Stomach smooth muscle (tissue), 2 donors: ENCODE measurements at regions not wholly inside any gene's neighbourhood (a gene's known extent, or its start where the extent isn't known, plus 50 kb on each side); places are given as distances from the start of the nearest gene placed in this dataset.
"Not testable (repeated sequence)": the region's sequence is repeated elsewhere in the genome, so short reads cannot be mapped to it uniquely, and the experiment has no call there.

Experiments used
- H3K27ac ChIP-seq: one replicate; pipeline ENCODE4 v1.7.0; 2013; ENCODE audit warnings: mild to moderate bottlenecking, low read length, inconsistent platforms
- H3K27me3 ChIP-seq, 2 donors: one replicate each; pipeline ENCODE4 v1.7.0; 2013; ENCODE audit warnings: low read length in 2 of 2; ENCODE audit not compliant: insufficient read depth in 2 of 2, control insufficient read depth in 1 of 2
- H3K36me3 ChIP-seq, 2 donors: one replicate each; pipeline ENCODE4 v1.7.0; 2013; ENCODE audit warnings: low read length in 2 of 2; ENCODE audit not compliant: control insufficient read depth in 2 of 2, insufficient read depth in 2 of 2
- H3K4me1 ChIP-seq: one replicate; pipeline ENCODE4 v1.7.0; 2013; ENCODE audit warnings: low read length; ENCODE audit not compliant: control insufficient read depth, insufficient read depth
- H3K4me3 ChIP-seq, 2 donors: one replicate each; pipeline ENCODE4 v1.7.0; 2013; ENCODE audit warnings: low read length in 2 of 2
- H3K9ac ChIP-seq, 2 donors: one replicate each; pipeline ENCODE4 v1.7.0; 2013; ENCODE audit warnings: low read length in 2 of 2, mild to moderate bottlenecking in 1 of 2
- H3K9me3 ChIP-seq, 2 donors: one replicate each; pipeline ENCODE4 v1.7.0; 2013; ENCODE audit warnings: low read length in 2 of 2; ENCODE audit not compliant: control insufficient read depth in 2 of 2
- donor health status: healthy.
- donor health status: Pancreatic carcinoma.

DNA sequence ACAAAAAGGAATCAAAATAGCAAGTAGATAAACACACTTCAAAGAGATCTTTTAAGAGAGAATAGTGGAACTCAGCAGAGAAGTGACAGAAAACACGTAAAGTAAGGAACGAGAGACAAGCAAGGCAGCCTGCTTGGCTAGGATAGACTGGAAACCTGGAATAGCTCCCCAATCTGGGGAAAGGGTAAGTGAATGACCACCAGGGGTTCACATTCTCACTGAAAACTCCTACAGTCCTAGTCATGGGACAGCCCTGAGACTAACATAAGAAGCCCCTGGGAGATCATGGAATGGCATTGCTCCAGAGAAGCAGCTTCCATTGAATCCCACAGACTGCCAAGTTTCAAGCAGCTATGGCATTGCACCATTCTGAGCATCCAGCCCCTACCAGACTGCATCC, 363.6 kb upstream of the ARPP21 start:
- no peaks in the 10 kb centered on the region for H3K36me3 ChIP-seq
- H3K27ac ChIP-seq = no peak overlapping the region
- H3K27me3 ChIP-seq = no peaks in the 10 kb centered on the region
- H3K9ac ChIP-seq = no peak overlapping the region
- H3K9me3 ChIP-seq = peaks cover 0 to 11% of the 10 kb centered on the region in 2 donors
- no peak overlapping the region for H3K4me3 ChIP-seq
- no peaks in the 10 kb centered on the region for H3K4me1 ChIP-seq

DNA sequence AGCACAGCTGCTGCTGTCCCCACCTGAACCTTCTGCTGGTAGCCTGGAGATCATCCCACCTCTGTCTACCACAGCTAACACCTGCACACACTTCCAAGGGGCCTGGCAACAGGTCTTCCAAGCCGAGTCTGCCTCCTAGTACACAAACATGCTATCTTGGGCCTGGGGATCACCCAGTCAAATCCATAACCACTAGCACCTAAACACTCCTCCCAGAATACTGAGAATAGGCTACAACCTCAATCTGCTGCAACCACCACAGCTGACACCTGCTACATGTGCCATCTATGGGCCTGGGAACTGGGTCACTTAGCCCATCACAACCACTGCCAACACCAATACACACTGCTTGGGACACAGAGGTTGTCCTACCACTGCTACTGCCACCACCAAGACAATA, 362.8 kb upstream of the ARPP21 start:
- no peaks in the 10 kb centered on the region for H3K36me3 ChIP-seq
- no peak overlapping the region for H3K9ac ChIP-seq
- H3K27me3 ChIP-seq = no peaks in the 10 kb centered on the region
- no peak overlapping the region for H3K27ac ChIP-seq
- H3K4me1 ChIP-seq = no peaks in the 10 kb centered on the region
- no peak overlapping the region for H3K4me3 ChIP-seq
- H3K9me3 ChIP-seq = peaks cover 0 to 11% of the 10 kb centered on the region in 2 donors

GRCh38 chr3:35291471-35292236, 347.7 kb upstream of the ARPP21 start:
- no peaks in the 10 kb centered on the region for H3K36me3 ChIP-seq
- H3K4me3 ChIP-seq = no peak overlapping the region
- no peaks in the 10 kb centered on the region for H3K9me3 ChIP-seq
- H3K4me1 ChIP-seq = no peaks in the 10 kb centered on the region
- no peak overlapping the region for H3K27ac ChIP-seq
- no peaks in the 10 kb centered on the region for H3K27me3 ChIP-seq
- H3K9ac ChIP-seq = no peak overlapping the region

DNA sequence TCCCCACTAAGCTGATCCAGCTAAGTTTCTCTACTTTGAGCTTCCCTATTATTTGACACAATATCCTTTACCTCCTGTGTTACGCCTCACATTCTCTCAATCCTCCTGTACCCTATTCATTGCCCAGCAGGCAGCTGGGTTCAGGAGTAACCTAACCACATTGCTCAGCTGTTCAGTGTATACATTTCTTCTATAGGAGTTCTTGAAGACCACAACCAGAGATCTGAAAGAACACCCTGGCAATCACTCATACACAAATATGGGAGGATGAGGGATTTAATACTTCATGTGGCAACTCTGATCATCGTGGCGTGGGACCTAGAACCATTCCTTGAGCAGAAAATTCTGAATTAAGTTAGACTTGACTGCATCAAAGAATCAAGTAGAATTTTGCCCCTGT, 346.8 kb upstream of the ARPP21 start:
- H3K4me3 ChIP-seq = no peak overlapping the region
- H3K9ac ChIP-seq = no peak overlapping the region
- no peak overlapping the region for H3K27ac ChIP-seq
- no peaks in the 10 kb centered on the region for H3K9me3 ChIP-seq
- no peaks in the 10 kb centered on the region for H3K36me3 ChIP-seq
- no peaks in the 10 kb centered on the region for H3K27me3 ChIP-seq
- no peaks in the 10 kb centered on the region for H3K4me1 ChIP-seq

- no peaks in the 10 kb centered on the region for H3K27me3 ChIP-seq
- no peak overlapping the region for H3K4me3 ChIP-seq
- H3K9me3 ChIP-seq = no peaks in the 10 kb centered on the region
- H3K36me3 ChIP-seq = no peaks in the 10 kb centered on the region
- H3K27ac ChIP-seq = no peak overlapping the region
- H3K9ac ChIP-seq = no peak overlapping the region
- H3K4me1 ChIP-seq = no peaks in the 10 kb centered on the region
Measured at GRCh38 chr3:35295906-35296305, 343.4 kb upstream of the ARPP21 start.

- Histone ChIP-seq H3K4me3 (no peak overlapping the region), H3K36me3 (no peaks in the 10 kb centered on the region), H3K4me1 (no peaks in the 10 kb centered on the region), H3K9me3 (no peaks in the 10 kb centered on the region), H3K27me3 (no peaks in the 10 kb centered on the region), H3K9ac (no peak overlapping the region), H3K27ac (no peak overlapping the region)
Measured at GRCh38 chr3:35296533-35296932, 342.8 kb upstream of the ARPP21 start.

GRCh38 chr3:35296944-35297343, 342.4 kb upstream of the ARPP21 start:
- not testable (repeated sequence) for H3K9me3 ChIP-seq

DNA sequence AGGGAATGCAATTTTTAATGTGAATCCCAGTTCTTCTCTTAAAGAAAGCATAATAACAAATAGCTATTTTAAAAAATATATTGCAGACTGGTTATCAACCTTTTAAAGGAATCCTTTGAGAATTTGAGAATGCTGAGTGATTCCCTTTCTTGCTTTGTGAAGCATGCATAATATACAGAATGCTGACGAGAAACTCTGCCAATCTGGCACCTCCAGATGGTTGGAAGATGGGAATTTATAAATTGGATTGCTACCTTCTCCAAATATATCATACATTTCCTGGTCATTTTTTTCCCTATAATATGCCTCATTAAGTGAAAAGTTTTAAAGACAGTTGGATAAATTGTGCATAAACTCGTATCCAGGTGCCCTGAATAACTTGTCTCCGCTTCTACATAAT, 333.9 kb upstream of the ARPP21 start:
- H3K4me1 ChIP-seq = no peaks in the 10 kb centered on the region

More at GRCh38 chr3:35296944-35297343, 342.4 kb upstream of the ARPP21 start:
- H3K27me3 ChIP-seq, H3K27ac ChIP-seq, H3K4me3 ChIP-seq, H3K9ac ChIP-seq, H3K4me1 ChIP-seq, H3K36me3 ChIP-seq: not testable (repeated sequence)

DNA sequence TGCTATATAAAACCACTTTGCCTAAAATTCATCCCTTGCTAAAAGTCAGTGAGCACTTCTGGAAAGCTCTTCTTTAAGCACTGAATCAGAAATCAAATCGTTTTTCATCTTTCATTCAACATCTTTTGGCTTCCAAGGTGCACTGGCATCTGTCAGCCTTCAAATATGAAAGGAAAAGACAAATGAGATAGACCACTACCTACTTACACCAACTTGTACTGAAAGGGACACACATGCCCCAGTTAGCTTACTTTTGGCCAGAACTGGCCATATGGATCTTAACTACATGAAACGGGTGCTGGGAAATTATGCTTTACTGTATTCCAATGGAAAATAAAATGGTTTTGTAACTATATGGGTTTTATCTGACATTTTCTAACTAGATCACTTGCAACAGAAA, 332.0 kb upstream of the ARPP21 start:
- Histone ChIP-seq H3K9me3 (no peaks in the 10 kb centered on the region), H3K36me3 (no peaks in the 10 kb centered on the region), H3K27ac (no peak overlapping the region), H3K27me3 (no peaks in the 10 kb centered on the region), H3K4me1 (no peaks in the 10 kb centered on the region), H3K9ac (no peak overlapping the region), H3K4me3 (no peak overlapping the region)

More for the DNA sequence above, 333.9 kb upstream of the ARPP21 start:
- Histone ChIP-seq H3K4me3 (no peak overlapping the region), H3K27me3 (no peaks in the 10 kb centered on the region), H3K9ac (no peak overlapping the region), H3K27ac (no peak overlapping the region), H3K9me3 (no peaks in the 10 kb centered on the region), H3K36me3 (no peaks in the 10 kb centered on the region)

GRCh38 chr3:35316841-35317240, 322.5 kb upstream of the ARPP21 start:
- H3K27ac ChIP-seq, H3K4me3 ChIP-seq, H3K9me3 ChIP-seq, H3K27me3 ChIP-seq, H3K9ac ChIP-seq, H3K36me3 ChIP-seq, H3K4me1 ChIP-seq: not testable (repeated sequence)

DNA sequence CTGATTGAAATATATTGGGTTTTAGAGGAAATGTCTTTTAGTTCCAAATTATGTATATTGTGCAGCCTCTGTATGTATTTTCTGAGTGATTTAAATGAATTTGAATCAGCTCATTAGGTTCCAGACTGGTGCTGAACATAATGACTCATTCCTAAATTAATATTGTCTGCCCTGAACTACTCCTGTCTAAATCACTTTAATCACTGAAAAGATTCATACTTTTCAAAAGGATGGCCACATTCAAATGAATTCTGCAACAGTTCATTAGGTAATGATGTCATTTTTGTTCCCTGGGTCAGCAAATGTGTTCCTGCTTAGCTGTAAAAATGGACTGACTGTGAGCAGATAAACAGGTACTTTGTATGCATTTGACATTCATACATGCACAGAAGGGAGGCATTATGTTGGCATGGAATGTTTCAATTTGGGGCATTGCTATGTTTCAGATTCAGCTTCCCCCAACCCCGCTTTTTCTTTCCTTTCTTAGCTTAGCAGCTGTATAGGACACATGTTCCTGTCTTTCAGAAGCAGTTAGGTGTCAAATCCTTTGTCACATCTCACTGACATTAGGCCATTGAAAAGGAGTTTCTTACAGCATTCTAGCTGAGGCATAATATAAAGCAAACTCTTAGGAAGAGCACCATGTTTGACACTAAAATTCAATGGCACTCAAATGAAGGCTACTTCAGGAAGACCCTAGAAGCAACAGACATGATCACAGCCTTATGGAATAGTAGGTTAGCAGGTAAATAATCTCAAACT, 318.5 kb upstream of the ARPP21 start:
- Histone ChIP-seq H3K9me3 (peaks cover 0 to 2% of the 10 kb centered on the region in 2 donors), H3K4me1 (no peaks in the 10 kb centered on the region), H3K27me3 (no peaks in the 10 kb centered on the region), H3K9ac (no peak overlapping the region), H3K36me3 (no peaks in the 10 kb centered on the region), H3K27ac (no peak overlapping the region), H3K4me3 (no peak overlapping the region)
